Body of pancreas (tissue), 4 donors: ENCODE measurements at regions not wholly inside any gene's neighbourhood (a gene's known extent, or its start where the extent isn't known, plus 50 kb on each side); places are given as distances from the start of the nearest gene placed in this dataset.

Source experiments
- ATAC-seq: fragments of 150-250 bp; one replicate; pipeline ENCODE4 v1.9.1; 2016
- DNase-seq, 4 donors: peaks; one replicate each; pipeline ENCODE4 v3.0.0-alpha.2; 2019
- H3K27ac ChIP-seq, 4 donors: fragments of 200-600 bp; sonication (generic); 1 replicate in 3 of 4; 2 replicates in 1 of 4; pipeline versions ENCODE4 v1.5.1 to v1.6.1; 2016 to 2019; ENCODE audit warnings: mild to moderate bottlenecking in 1 of 4, mixed read lengths in 1 of 4, moderate library complexity in 1 of 4
- H3K27me3 ChIP-seq, 2 donors: fragments of 200-600 bp; sonication (generic); one replicate each; pipeline ENCODE4 v1.6.0; 2016; ENCODE audit warnings: mild to moderate bottlenecking in 1 of 2
- H3K36me3 ChIP-seq, 2 donors: fragments of 200-600 bp; sonication (generic); replicated peaks in 1 of 2; 2 replicates each; pipeline ENCODE4 v1.5.1; 2016; ENCODE audit warnings: low read depth in 2 of 2; ENCODE audit not compliant: insufficient read depth in 1 of 2
- H3K4me1 ChIP-seq: fragments of 200-600 bp; sonication (generic); one replicate; pipeline ENCODE4 v1.6.0; 2016
- H3K4me3 ChIP-seq, 2 donors: fragments of 200-600 bp; sonication (generic); 1 replicate in 1 of 2; 2 replicates in 1 of 2; pipeline ENCODE4 v1.5.1; 2016 to 2019
- H3K9me3 ChIP-seq, 3 donors: fragments of 200-600 bp; sonication (generic); 1 replicate in 2 of 3; 2 replicates in 1 of 3; pipeline ENCODE4 v1.5.1; 2016
- POLR2A ChIP-seq, 3 donors: fragments of 450-650 bp; IDR thresholded peaks; one replicate each; pipeline ENCODE4 v1.6.1; 2016; ENCODE audit warnings: antibody characterized with exemption in 3 of 3, mild to moderate bottlenecking in 2 of 3
- WGBS, 2 donors: methylation state at CpG; one replicate each; pipeline ENCODE4 v1.1.5; 2017; 5-methylcytosine and 5-hydroxymethylcytosine counted together
- intact Hi-C: fragments of 100-400 bp; cut with DNase I; formaldehyde crosslinking; loops from one replicate; pipeline ENCODE4 v1.15.1; 2023
- TF ChIP-seq, protein P1 (sequence below), 7 experiments: fragments of 450-650 bp in 4 of 7; fragments of 200-600 bp in 3 of 7; sonication (generic) in 3 of 7; IDR thresholded peaks; one replicate each; pipeline ENCODE4 v1.5.1; 2016 to 2019; ENCODE audit warnings: antibody characterized with exemption in 7 of 7

GRCh38 chr7:92939666-92940360 lies 103.4 kb upstream of the CDK6 start:
- intact Hi-C loops: no loop called here
- Histone ChIP-seq H3K36me3 (no peaks in the 10 kb centered on the region), H3K27me3 (no peaks in the 10 kb centered on the region), H3K9me3 (no peaks in the 10 kb centered on the region), H3K4me1 (no peaks in the 10 kb centered on the region), H3K27ac (no peak overlapping the region), H3K4me3 (no peak overlapping the region)
- WGBS, 2 donors: 60 to 61% methylated on average over 3 of the region's 3 CpGs
- DNase-seq (no peak), ATAC-seq (no peak)
- TF ChIP-seq, protein P1, sequence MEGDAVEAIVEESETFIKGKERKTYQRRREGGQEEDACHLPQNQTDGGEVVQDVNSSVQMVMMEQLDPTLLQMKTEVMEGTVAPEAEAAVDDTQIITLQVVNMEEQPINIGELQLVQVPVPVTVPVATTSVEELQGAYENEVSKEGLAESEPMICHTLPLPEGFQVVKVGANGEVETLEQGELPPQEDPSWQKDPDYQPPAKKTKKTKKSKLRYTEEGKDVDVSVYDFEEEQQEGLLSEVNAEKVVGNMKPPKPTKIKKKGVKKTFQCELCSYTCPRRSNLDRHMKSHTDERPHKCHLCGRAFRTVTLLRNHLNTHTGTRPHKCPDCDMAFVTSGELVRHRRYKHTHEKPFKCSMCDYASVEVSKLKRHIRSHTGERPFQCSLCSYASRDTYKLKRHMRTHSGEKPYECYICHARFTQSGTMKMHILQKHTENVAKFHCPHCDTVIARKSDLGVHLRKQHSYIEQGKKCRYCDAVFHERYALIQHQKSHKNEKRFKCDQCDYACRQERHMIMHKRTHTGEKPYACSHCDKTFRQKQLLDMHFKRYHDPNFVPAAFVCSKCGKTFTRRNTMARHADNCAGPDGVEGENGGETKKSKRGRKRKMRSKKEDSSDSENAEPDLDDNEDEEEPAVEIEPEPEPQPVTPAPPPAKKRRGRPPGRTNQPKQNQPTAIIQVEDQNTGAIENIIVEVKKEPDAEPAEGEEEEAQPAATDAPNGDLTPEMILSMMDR (IDR thresholded peaks at IDR 0.05): no peak
- TF ChIP-seq POLR2A (IDR thresholded peaks at IDR 0.05): no peak

GRCh38 chr7:92934096-92934495 lies 97.7 kb upstream of the CDK6 start:
- TF ChIP-seq POLR2A (IDR thresholded peaks at IDR 0.05): no peak
- TF ChIP-seq, protein P1 (IDR thresholded peaks at IDR 0.05): no peak
- Histone ChIP-seq H3K27ac (no peak overlapping the region), H3K9me3 (no peaks in the 10 kb centered on the region), H3K4me1 (no peaks in the 10 kb centered on the region), H3K36me3 (no peaks in the 10 kb centered on the region), H3K4me3 (no peak overlapping the region), H3K27me3 (no peaks in the 10 kb centered on the region)
- ATAC-seq (no peak), DNase-seq (no peak)
- 7 to 15% methylated on average over 1 of the region's 1 CpG for WGBS, 2 donors
- intact Hi-C loops: no loop called here

GRCh38 chr7:92932450-92932849 lies 96.1 kb upstream of the CDK6 start:
- H3K4me3 ChIP-seq: no peak overlapping the region
- no peak for TF ChIP-seq POLR2A (IDR thresholded peaks at IDR 0.05)
- TF ChIP-seq, protein P1 (IDR thresholded peaks at IDR 0.05): no peak
- DNase-seq (no peak), ATAC-seq (no peak)
- H3K36me3 ChIP-seq: no peaks in the 10 kb centered on the region
- intact Hi-C loops: no loop called here
- WGBS, 2 donors: 52 to 64% methylated on average over 8 of the region's 8 CpGs
- H3K27ac ChIP-seq: no peak overlapping the region
- H3K4me1 ChIP-seq: no peaks in the 10 kb centered on the region
- no peaks in the 10 kb centered on the region for H3K27me3 ChIP-seq
- no peaks in the 10 kb centered on the region for H3K9me3 ChIP-seq

GRCh38 chr7:92930404-92930803 lies 94.0 kb upstream of the CDK6 start:
- no peaks in the 10 kb centered on the region for H3K36me3 ChIP-seq
- TF ChIP-seq, protein P1 (IDR thresholded peaks at IDR 0.05): no peak
- TF ChIP-seq POLR2A (IDR thresholded peaks at IDR 0.05): no peak
- no peaks in the 10 kb centered on the region for H3K9me3 ChIP-seq
- H3K4me3 ChIP-seq: no peak overlapping the region
- DNase-seq (no peak), ATAC-seq (no peak)
- no peaks in the 10 kb centered on the region for H3K4me1 ChIP-seq
- no peak overlapping the region for H3K27ac ChIP-seq
- no peaks in the 10 kb centered on the region for H3K27me3 ChIP-seq
- 33 to 52% methylated on average over 1 of the region's 1 CpG for WGBS, 2 donors
- intact Hi-C loops: no loop called here

DNA sequence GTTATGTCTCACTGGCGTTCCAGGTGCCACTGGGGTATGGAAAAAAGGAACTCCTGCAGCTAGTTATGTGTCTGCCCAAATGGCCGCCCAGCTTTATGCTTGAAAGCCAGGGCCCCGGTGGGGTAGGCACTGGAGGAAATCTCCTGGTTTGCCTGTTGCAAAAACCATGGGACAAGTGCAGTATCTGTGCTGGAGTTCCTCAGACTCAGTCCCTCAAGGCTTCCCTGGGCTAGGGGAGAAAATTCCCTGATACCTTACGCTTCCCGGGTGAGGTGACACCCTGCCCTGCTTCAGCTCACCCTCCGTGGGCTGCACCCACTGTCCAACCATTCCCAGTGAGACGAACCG lies 90.3 kb upstream of the CDK6 start:
- H3K4me1 ChIP-seq: no peaks in the 10 kb centered on the region
- DNase-seq (no peak), ATAC-seq (no peak)
- H3K9me3 ChIP-seq: no peaks in the 10 kb centered on the region
- 86 to 87% methylated on average over 7 to 8 of the region's 8 CpGs for WGBS, 2 donors
- TF ChIP-seq POLR2A (IDR thresholded peaks at IDR 0.05): no peak
- TF ChIP-seq, protein P1 (IDR thresholded peaks at IDR 0.05): no peak
- no peak overlapping the region for H3K27ac ChIP-seq
- H3K27me3 ChIP-seq: no peaks in the 10 kb centered on the region
- intact Hi-C loops: no loop called here
- H3K36me3 ChIP-seq: no peaks in the 10 kb centered on the region
- H3K4me3 ChIP-seq: no peak overlapping the region
